ENCODE measurements at regions not wholly inside any gene's neighbourhood (a gene's known extent, or its start where the extent isn't known, plus 50 kb on each side); places are given as distances from the start of the nearest gene placed in this dataset.

DNA sequence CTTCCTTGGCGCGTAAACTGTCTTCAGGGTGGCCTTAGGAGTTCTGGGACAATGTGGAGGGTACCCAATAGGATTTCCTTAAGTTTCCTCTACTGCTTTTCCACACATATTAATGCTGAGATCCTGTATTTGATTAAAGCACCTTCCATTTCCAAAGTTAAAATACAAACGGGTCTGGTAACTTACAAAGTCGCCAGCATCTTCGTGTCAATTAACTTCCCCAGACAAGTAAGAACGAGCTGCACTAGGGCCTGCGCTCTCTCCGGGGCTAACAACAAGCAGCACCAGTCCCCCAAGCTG lies 130.9 kb downstream of the NDUFA12 start:
- Mint-ChIP-seq H3K27ac (no peak overlapping the region), H3K27me3 (ENCODE audit: insufficient read depth) (peaks cover 60% of the 10 kb centered on the region), H3K4me3 (no peak overlapping the region), H3K4me1 (ENCODE audit: low read depth) (peaks cover 6% of the 10 kb centered on the region), H3K9me3 (no peaks in the 10 kb centered on the region), H3K36me3 (ENCODE audit: low read depth) (no peaks in the 10 kb centered on the region)
- intact Hi-C loops (cut with micrococcal nuclease): loop anchor here (10.0 kb wide), 1 partner anchor 268 kb away; no protein-coding TSS in a partner anchor
- DNase-seq (ENCODE audit: low spot score): no peak

DNA sequence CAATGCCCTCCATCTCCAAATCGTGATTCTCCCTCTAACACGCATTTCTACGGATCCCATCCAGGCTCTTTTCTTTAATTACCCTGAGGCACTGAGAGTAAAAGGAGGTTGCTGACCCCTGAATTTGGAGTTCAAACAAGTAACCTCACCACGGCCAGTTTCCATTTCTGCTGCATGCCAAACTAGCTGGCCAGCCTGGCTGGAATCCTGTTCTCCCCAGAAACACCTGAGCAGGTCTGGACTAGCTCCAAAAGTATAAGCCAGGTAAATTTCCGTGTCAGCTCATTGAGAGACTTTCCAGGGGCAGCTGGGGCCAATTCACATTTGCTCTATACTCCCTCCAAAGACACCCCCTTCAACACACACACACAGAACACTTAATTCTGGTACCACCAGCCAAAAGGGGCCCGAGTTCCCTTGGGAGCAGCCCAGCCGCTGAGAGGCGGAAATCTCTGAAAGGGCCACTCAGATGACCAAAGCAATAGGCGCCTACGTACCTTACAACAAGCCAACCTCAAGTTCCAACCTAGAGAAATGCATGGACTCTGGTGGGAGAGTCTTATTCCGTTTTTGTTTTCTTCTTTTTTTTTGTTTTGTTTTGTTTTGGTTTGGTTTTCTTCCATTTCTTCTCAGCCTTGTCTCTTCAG lies 131.4 kb downstream of the NDUFA12 start:
- peaks cover 60% of the 10 kb centered on the region for H3K27me3 Mint-ChIP-seq (ENCODE audit: insufficient read depth)
- H3K9me3 Mint-ChIP-seq: no peaks in the 10 kb centered on the region
- H3K36me3 Mint-ChIP-seq (ENCODE audit: low read depth): no peaks in the 10 kb centered on the region
- no peak overlapping the region for H3K27ac Mint-ChIP-seq
- no peak for DNase-seq (ENCODE audit: low spot score)
- intact Hi-C loops (cut with micrococcal nuclease): loop anchor here (10.0 kb wide), 1 partner anchor 267 kb away; no protein-coding TSS in a partner anchor
- peaks cover 6% of the 10 kb centered on the region for H3K4me1 Mint-ChIP-seq (ENCODE audit: low read depth)
- no peak overlapping the region for H3K4me3 Mint-ChIP-seq

DNA sequence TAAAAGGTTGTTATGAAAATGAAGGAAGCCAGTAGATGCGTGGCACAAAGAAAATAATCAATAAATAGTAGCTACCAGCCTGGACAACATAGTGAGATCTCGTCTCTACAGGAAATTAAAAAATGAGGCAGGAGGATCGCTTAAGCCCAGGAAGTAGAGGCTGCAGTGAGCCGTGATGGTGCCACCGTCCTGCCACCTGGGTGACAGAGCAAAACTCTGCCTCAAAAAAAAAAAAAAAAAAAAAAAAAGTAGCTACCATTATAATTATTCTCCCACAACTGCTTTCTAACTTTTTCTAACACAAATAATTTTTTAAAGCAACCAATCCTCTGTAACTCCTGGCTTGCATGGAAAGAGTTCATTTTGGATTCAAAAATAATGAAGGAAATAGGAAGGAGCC lies 133.0 kb downstream of the NDUFA12 start:
- no peak overlapping the region for H3K27ac Mint-ChIP-seq
- no peaks in the 10 kb centered on the region for H3K9me3 Mint-ChIP-seq
- H3K4me1 Mint-ChIP-seq (ENCODE audit: low read depth): peaks cover 6% of the 10 kb centered on the region
- H3K36me3 Mint-ChIP-seq (ENCODE audit: low read depth): no peaks in the 10 kb centered on the region
- H3K4me3 Mint-ChIP-seq: no peak overlapping the region
- intact Hi-C loops (cut with micrococcal nuclease): loop anchor here (10.0 kb wide), 1 partner anchor 266 kb away; no protein-coding TSS in a partner anchor
- no peak for DNase-seq (ENCODE audit: low spot score)
- peaks cover 50% of the 10 kb centered on the region for H3K27me3 Mint-ChIP-seq (ENCODE audit: insufficient read depth)

DNA sequence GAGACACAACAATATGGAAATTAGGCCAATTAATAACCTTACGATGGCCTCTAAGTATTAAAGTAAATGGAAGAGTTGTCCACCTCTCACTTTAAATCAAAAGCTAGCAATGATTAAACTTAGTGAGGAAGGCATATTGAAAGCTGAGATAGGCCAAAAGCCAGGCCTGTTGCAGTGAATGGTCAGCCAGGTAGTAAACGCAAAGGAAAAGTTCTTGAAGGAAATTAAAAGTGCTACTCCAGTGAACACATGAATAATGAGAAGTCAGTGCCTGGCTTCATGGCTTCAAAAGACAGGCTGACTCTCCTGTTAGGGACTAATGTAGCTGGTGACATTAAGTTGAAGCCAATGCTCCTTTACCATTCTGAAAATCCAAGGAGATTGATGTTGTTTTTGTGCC lies 135.3 kb downstream of the NDUFA12 start:
- no peaks in the 10 kb centered on the region for H3K4me1 Mint-ChIP-seq (ENCODE audit: low read depth)
- H3K9me3 Mint-ChIP-seq: no peaks in the 10 kb centered on the region
- H3K27me3 Mint-ChIP-seq (ENCODE audit: insufficient read depth): peaks cover 36% of the 10 kb centered on the region
- no peak for DNase-seq (ENCODE audit: low spot score)
- H3K27ac Mint-ChIP-seq: no peak overlapping the region
- intact Hi-C loops (cut with micrococcal nuclease): no loop called here
- no peak overlapping the region for H3K4me3 Mint-ChIP-seq
- no peaks in the 10 kb centered on the region for H3K36me3 Mint-ChIP-seq (ENCODE audit: low read depth)

DNA sequence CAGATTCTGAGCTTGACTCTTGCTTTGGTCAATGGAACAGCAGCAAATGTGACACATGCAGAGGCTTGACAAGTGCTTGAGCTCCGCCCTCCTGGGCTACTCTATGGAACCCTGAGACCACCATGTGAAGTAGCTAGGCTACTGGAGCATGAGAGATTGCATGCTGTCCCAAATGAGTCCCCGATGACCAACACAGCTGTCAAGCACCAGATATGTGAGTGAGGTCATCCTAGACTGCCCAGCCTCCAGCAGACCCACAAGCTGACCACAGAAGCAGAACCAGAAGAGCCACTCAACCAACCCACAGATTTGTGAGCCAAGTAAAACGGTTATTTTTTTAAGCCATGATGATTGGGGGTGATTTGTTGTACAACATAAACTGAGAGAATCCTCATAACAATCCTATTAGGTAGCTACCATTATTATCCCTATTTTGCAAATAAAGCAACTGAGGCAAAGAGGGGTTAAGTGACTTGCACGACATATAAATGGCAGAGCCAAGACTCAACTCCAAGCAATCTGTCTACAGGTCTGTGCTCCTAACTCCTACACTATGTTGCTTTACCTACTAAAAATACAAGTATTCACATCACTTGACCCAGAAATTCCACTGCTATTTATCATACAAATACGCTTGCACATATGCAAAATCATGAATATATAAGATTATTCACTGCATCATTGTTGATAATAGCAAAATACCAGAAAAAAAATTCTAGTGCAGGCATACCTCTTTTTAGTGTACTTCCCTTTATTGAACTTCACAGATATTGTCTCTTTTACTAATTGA lies 136.2 kb downstream of the NDUFA12 start:
- no peak for DNase-seq (ENCODE audit: low spot score)
- no peaks in the 10 kb centered on the region for H3K36me3 Mint-ChIP-seq (ENCODE audit: low read depth)
- H3K4me1 Mint-ChIP-seq (ENCODE audit: low read depth): no peaks in the 10 kb centered on the region
- H3K4me3 Mint-ChIP-seq: no peak overlapping the region
- no peaks in the 10 kb centered on the region for H3K9me3 Mint-ChIP-seq
- intact Hi-C loops (cut with micrococcal nuclease): no loop called here
- peaks cover 29% of the 10 kb centered on the region for H3K27me3 Mint-ChIP-seq (ENCODE audit: insufficient read depth)
- H3K27ac Mint-ChIP-seq: no peak overlapping the region

DNA sequence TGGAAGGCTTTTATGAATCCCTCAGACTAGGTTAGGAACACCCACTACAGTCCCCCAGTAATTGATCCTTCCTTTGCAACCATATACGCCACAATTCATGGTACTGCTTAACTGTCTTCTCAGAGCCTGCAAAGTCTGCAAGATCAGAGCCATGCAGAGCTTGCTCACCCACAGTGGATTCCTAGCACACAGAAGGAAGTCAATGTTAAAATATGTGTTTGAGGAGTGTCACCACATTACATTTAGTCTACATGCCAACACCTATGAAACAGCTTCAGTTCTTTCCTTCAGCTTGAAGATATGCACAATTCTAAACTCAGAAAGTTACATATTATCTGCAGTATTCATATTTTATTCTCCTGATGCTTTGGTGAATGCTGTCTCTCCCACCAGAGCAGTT lies 138.5 kb downstream of the NDUFA12 start:
- Mint-ChIP-seq H3K36me3 (ENCODE audit: low read depth) (no peaks in the 10 kb centered on the region), H3K4me1 (ENCODE audit: low read depth) (no peaks in the 10 kb centered on the region), H3K27me3 (ENCODE audit: insufficient read depth) (peaks cover 11% of the 10 kb centered on the region), H3K4me3 (no peak overlapping the region), H3K9me3 (no peaks in the 10 kb centered on the region), H3K27ac (no peak overlapping the region)
- intact Hi-C loops (cut with micrococcal nuclease): no loop called here
- DNase-seq (ENCODE audit: low spot score): no peak

DNA sequence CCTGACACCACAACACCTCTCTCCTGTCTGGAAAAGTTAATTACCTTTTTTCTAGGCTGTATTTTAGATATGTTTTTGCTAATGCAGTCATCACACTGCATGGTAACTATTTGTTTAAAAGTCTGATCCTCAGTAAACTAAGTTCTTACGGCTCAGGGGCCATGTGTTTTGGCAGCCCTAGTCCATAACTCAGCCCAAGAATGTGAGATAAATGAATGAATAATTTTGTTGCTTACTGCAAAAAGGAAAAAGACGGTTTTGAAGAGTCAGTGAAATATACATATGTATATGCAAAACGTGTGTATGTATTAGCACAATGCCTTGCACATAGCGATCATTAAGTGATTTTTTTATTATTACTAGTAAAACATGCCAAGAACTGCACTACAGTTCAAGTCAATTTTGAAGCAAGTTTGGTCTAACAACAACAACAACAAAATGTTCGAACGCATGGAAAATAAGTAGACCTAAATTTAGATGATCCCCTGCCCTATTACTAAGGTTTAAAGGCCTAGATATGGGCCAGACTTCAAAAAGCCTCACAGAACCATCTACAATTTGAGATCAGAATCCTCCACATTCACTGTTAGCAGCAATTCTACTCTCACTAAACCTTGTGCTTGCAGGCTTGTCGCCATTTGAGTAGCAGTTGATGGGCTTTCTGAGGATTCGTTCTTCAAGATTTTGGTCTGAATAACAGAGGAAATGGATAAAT lies 140.0 kb downstream of the NDUFA12 start:
- H3K27me3 Mint-ChIP-seq (ENCODE audit: insufficient read depth): peaks cover 13% of the 10 kb centered on the region
- intact Hi-C loops (cut with micrococcal nuclease): no loop called here

DNA sequence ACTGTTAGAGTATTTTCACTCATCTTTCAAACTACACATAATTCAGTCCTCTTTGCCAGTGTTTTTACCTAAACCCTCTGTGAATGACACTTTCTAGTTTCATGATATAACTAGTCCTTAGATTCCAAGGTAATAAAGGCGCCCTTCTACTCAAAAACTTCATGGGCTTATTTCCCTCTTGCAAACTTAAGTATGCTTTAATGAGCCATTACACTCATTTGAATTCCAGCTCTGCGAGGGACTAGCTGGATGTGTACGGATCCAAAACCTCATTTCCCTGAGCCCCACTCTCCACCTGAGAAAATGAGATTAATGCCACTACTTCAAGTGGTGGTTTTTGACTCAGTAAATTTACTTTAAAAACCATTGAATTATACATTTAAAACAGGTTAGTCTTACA lies 141.1 kb downstream of the NDUFA12 start:
- Mint-ChIP-seq H3K4me3 (no peak overlapping the region), H3K27ac (no peak overlapping the region), H3K9me3 (no peaks in the 10 kb centered on the region), H3K4me1 (ENCODE audit: low read depth) (no peaks in the 10 kb centered on the region), H3K27me3 (ENCODE audit: insufficient read depth) (peaks cover 13% of the 10 kb centered on the region), H3K36me3 (ENCODE audit: low read depth) (no peaks in the 10 kb centered on the region)
- intact Hi-C loops (cut with micrococcal nuclease): no loop called here
- DNase-seq (ENCODE audit: low spot score): no peak

More for the DNA sequence above, 140.0 kb downstream of the NDUFA12 start:
- no peaks in the 10 kb centered on the region for H3K9me3 Mint-ChIP-seq
- no peak overlapping the region for H3K4me3 Mint-ChIP-seq
- no peak for DNase-seq (ENCODE audit: low spot score)
- H3K36me3 Mint-ChIP-seq (ENCODE audit: low read depth): no peaks in the 10 kb centered on the region
- H3K27ac Mint-ChIP-seq: no peak overlapping the region
- H3K4me1 Mint-ChIP-seq (ENCODE audit: low read depth): no peaks in the 10 kb centered on the region

DNA sequence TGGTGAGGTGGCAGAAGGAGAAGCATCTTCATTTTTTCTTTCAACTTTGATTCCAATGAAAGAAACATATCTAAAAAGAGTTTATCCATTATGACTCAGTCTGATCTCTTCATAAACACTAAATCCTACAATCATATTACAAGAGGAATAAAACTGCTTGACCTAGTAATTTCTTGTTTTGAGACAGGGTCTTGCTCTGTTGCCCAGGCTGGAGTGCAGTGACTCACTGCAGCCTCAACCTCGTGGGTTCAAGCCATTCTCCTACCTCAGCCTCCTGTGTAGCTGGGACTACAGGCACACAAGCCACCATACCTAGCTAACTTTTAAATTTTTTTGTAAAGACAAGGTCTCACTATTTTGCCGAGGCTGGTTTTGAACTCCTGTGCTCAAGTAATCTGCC lies 147.2 kb downstream of the NDUFA12 start:
- Mint-ChIP-seq H3K9me3 (no peaks in the 10 kb centered on the region), H3K27ac (no peak overlapping the region), H3K4me1 (ENCODE audit: low read depth) (peaks cover 4% of the 10 kb centered on the region), H3K36me3 (ENCODE audit: low read depth) (no peaks in the 10 kb centered on the region), H3K27me3 (ENCODE audit: insufficient read depth) (peaks cover 10% of the 10 kb centered on the region), H3K4me3 (no peak overlapping the region)
- no peak for DNase-seq (ENCODE audit: low spot score)
- intact Hi-C loops (cut with micrococcal nuclease): no loop called here

DNA sequence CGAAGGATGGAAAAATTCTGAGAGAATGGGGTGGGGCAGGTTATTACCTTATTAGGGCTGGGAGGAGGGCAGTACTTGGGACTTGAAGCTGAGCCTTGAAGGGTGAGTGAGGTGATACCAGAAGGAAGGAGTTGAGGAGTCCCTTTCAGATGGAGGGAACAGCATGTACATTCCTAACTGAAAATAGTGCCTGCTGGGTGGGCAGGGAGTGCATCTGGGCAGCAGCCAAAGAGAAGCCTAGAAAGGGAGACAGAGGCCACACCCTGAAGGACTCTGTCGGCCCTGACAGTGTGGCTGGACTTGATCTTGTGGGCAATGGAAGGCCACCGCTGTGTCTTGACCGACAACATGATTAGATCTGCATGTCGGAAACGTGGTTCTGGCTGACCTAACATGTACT lies 147.6 kb downstream of the NDUFA12 start:
- Mint-ChIP-seq H3K27me3 (ENCODE audit: insufficient read depth) (peaks cover 14% of the 10 kb centered on the region), H3K4me1 (ENCODE audit: low read depth) (peaks cover 4% of the 10 kb centered on the region), H3K9me3 (no peaks in the 10 kb centered on the region), H3K27ac (no peak overlapping the region), H3K36me3 (ENCODE audit: low read depth) (no peaks in the 10 kb centered on the region), H3K4me3 (no peak overlapping the region)
- no peak for DNase-seq (ENCODE audit: low spot score)
- intact Hi-C loops (cut with micrococcal nuclease): no loop called here

DNA sequence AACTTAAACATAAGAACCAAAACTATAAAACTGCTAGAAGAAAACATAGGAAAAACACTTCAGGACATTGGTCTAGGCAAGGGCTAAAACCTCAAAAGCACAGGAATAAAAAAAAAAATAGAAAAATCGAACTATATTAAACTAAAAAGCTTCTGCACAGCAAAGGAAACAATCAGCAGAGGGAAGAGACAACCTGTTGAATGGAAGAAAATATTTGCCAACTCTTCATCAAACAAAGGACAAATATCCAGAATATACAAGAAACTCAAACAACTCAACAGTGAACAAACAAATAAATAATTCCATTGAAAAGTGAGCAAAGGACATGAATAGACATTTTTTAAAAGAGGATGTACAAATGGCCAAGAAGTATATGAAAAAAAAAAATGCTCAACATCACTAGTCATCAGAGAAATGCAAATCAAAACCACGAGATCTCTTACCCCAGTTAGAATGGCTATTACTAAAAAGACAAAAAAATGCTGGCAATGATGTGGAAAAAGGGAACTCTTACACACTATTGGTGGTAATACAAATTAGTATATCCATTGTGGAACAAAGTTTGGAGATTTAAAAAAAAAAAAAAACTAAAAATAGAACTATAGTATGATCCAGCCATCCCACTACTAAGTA lies 152.0 kb downstream of the NDUFA12 start:
- Mint-ChIP-seq H3K4me1 (ENCODE audit: low read depth) (peaks cover 4% of the 10 kb centered on the region), H3K9me3 (no peaks in the 10 kb centered on the region), H3K27ac (no peak overlapping the region), H3K4me3 (no peak overlapping the region), H3K36me3 (ENCODE audit: low read depth) (no peaks in the 10 kb centered on the region), H3K27me3 (ENCODE audit: insufficient read depth) (peaks cover 10% of the 10 kb centered on the region)
- DNase-seq (ENCODE audit: low spot score): no peak
- intact Hi-C loops (cut with micrococcal nuclease): no loop called here

DNA sequence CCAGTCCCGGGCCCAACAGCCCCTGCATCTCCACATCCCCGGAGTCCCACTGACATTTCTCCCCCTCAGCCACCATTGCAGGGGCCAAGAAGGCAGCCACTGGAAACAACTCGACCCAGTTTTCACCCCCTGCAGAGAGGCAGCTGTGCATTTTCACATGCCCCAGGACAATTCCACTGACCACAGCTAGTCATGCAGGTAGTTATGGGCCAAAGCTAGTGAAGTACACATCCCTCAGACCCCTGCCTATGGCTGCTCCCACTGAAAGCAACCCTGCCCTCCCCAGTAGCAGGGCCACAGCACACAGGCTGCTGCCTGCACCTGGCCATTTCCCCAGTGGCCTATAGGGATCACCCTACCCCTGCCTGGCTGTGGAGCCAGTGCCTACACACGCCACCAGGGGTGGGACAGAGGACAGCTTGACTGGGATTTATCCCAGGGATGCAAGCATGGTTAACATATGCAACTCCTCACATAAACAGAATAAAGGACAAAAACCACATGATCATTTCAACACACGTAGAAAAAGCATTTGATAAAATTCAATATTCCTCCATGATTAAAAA lies 154.0 kb downstream of the NDUFA12 start:
- no peaks in the 10 kb centered on the region for H3K9me3 Mint-ChIP-seq
- intact Hi-C loops (cut with micrococcal nuclease): no loop called here
- H3K27me3 Mint-ChIP-seq (ENCODE audit: insufficient read depth): peaks cover 10% of the 10 kb centered on the region
- H3K4me1 Mint-ChIP-seq (ENCODE audit: low read depth): no peaks in the 10 kb centered on the region
- H3K4me3 Mint-ChIP-seq: no peak overlapping the region
- H3K36me3 Mint-ChIP-seq (ENCODE audit: low read depth): no peaks in the 10 kb centered on the region
- H3K27ac Mint-ChIP-seq: no peak overlapping the region
- no peak for DNase-seq (ENCODE audit: low spot score)

Data from activated T-helper 1 cell treated with anti-CD3 and anti-CD28 coated beads, Interleukin-12 subunit alpha, Interleukin-12 subunit beta, Interleukin-2, Interleukin-4 antibody, amounts not matched to agents 30 ng/mL and 10 ng/mL and 1 ng/mL, durations not matched to agents 14 hours and 24 hours and 36 hours (primary cell).